ENCODE measurements at regions not wholly inside any gene's neighbourhood (a gene's known extent, or its start where the extent isn't known, plus 50 kb on each side); places are given as distances from the start of the nearest gene placed in this dataset.

- Mint-ChIP-seq H3K27me3 (no peaks in the 10 kb centered on the region), H3K27ac (no peak overlapping the region), H3K9me3 (no peaks in the 10 kb centered on the region), H3K4me1 (no peaks in the 10 kb centered on the region), H3K36me3 (no peaks in the 10 kb centered on the region), H3K4me3 (no peak overlapping the region)
- no peak for ATAC-seq
Measured at GRCh38 chr14:62071039-62071438, 308.8 kb downstream of the SNAPC1 start.

GRCh38 chr14:62076368-62076767, 314.1 kb downstream of the SNAPC1 start:
- H3K9me3 Mint-ChIP-seq, result no peaks in the 10 kb centered on the region
- peak overlapping the region; percentile 72 for H3K27ac Mint-ChIP-seq

GRCh38 chr14:62076825-62077605, 314.8 kb downstream of the SNAPC1 start:
- Mint-ChIP-seq H3K4me1 (peaks cover 52% of the 10 kb centered on the region), H3K36me3 (no peaks in the 10 kb centered on the region), H3K4me3 (no peak overlapping the region), H3K9me3 (no peaks in the 10 kb centered on the region), H3K27me3 (no peaks in the 10 kb centered on the region), H3K27ac (peak overlapping the region; percentile 72)
- ATAC-seq, result no peak

More at GRCh38 chr14:62076368-62076767, 314.1 kb downstream of the SNAPC1 start:
- no peaks in the 10 kb centered on the region for H3K27me3 Mint-ChIP-seq
- ATAC-seq, result no peak
- H3K4me1 Mint-ChIP-seq, result peaks cover 46% of the 10 kb centered on the region
- no peak overlapping the region for H3K4me3 Mint-ChIP-seq
- no peaks in the 10 kb centered on the region for H3K36me3 Mint-ChIP-seq

GRCh38 chr14:62077676-62078261, 315.5 kb downstream of the SNAPC1 start:
- H3K36me3 Mint-ChIP-seq, result no peaks in the 10 kb centered on the region
- no peaks in the 10 kb centered on the region for H3K27me3 Mint-ChIP-seq
- no peak for ATAC-seq
- peak overlapping the region; percentile 72 for H3K27ac Mint-ChIP-seq
- no peak overlapping the region for H3K4me3 Mint-ChIP-seq
- no peaks in the 10 kb centered on the region for H3K9me3 Mint-ChIP-seq
- H3K4me1 Mint-ChIP-seq, result peaks cover 60% of the 10 kb centered on the region

- no peaks in the 10 kb centered on the region for H3K27me3 Mint-ChIP-seq
- no peaks in the 10 kb centered on the region for H3K9me3 Mint-ChIP-seq
- ATAC-seq, result peak; percentile 46
- H3K4me1 Mint-ChIP-seq, result peaks cover 62% of the 10 kb centered on the region
- H3K4me3 Mint-ChIP-seq, result no peak overlapping the region
- H3K27ac Mint-ChIP-seq, result peak overlapping the region; percentile 72
- no peaks in the 10 kb centered on the region for H3K36me3 Mint-ChIP-seq
Measured at GRCh38 chr14:62079038-62079437, 316.8 kb downstream of the SNAPC1 start.

- ATAC-seq, result peak; percentile 93
- H3K27me3 Mint-ChIP-seq, result no peaks in the 10 kb centered on the region
- peak overlapping the region; percentile 61 for H3K27ac Mint-ChIP-seq
- H3K4me1 Mint-ChIP-seq, result peaks cover 62% of the 10 kb centered on the region
- peaks cover 5% of the 10 kb centered on the region for H3K9me3 Mint-ChIP-seq
- peak overlapping the region; percentile 55 for H3K4me3 Mint-ChIP-seq
- H3K36me3 Mint-ChIP-seq, result no peaks in the 10 kb centered on the region
Measured at GRCh38 chr14:62081012-62081612, 318.9 kb downstream of the SNAPC1 start.

GRCh38 chr14:62081951-62082350, 319.7 kb downstream of the SNAPC1 start:
- no peak for ATAC-seq
- Mint-ChIP-seq H3K4me1 (peaks cover 56% of the 10 kb centered on the region), H3K36me3 (peaks cover 3% of the 10 kb centered on the region), H3K9me3 (peaks cover 7% of the 10 kb centered on the region), H3K27ac (peak overlapping the region; percentile 61), H3K27me3 (no peaks in the 10 kb centered on the region), H3K4me3 (no peak overlapping the region)

- Mint-ChIP-seq H3K27ac (peak overlapping the region; percentile 15), H3K36me3 (peaks cover 5% of the 10 kb centered on the region), H3K4me3 (no peak overlapping the region), H3K9me3 (peaks cover 8% of the 10 kb centered on the region), H3K27me3 (no peaks in the 10 kb centered on the region), H3K4me1 (peaks cover 48% of the 10 kb centered on the region)
- no peak for ATAC-seq
Measured at GRCh38 chr14:62082779-62083178, 320.6 kb downstream of the SNAPC1 start.

GRCh38 chr14:62084020-62084419, 321.8 kb downstream of the SNAPC1 start:
- H3K9me3 Mint-ChIP-seq, result peaks cover 8% of the 10 kb centered on the region
- ATAC-seq, result no peak

GRCh38 chr14:62087191-62087590, 325.0 kb downstream of the SNAPC1 start:
- H3K36me3 Mint-ChIP-seq, result peaks cover 13% of the 10 kb centered on the region
- no peak overlapping the region for H3K4me3 Mint-ChIP-seq
- H3K4me1 Mint-ChIP-seq, result peaks cover 8% of the 10 kb centered on the region
- peaks cover 8% of the 10 kb centered on the region for H3K9me3 Mint-ChIP-seq
- H3K27ac Mint-ChIP-seq, result no peak overlapping the region
- ATAC-seq, result no peak
- H3K27me3 Mint-ChIP-seq, result no peaks in the 10 kb centered on the region

More at GRCh38 chr14:62084020-62084419, 321.8 kb downstream of the SNAPC1 start:
- Mint-ChIP-seq H3K4me3 (no peak overlapping the region), H3K36me3 (peaks cover 5% of the 10 kb centered on the region), H3K27ac (no peak overlapping the region), H3K4me1 (peaks cover 36% of the 10 kb centered on the region), H3K27me3 (no peaks in the 10 kb centered on the region)

- H3K27ac Mint-ChIP-seq, result no peak overlapping the region
- H3K27me3 Mint-ChIP-seq, result no peaks in the 10 kb centered on the region
- no peak for ATAC-seq
- no peaks in the 10 kb centered on the region for H3K4me1 Mint-ChIP-seq
- no peak overlapping the region for H3K4me3 Mint-ChIP-seq
- no peaks in the 10 kb centered on the region for H3K9me3 Mint-ChIP-seq
- peaks cover 7% of the 10 kb centered on the region for H3K36me3 Mint-ChIP-seq
Measured at GRCh38 chr14:62093736-62094135, 331.5 kb downstream of the SNAPC1 start.

GRCh38 chr14:62097072-62097471, 334.9 kb downstream of the SNAPC1 start:
- no peak overlapping the region for H3K4me3 Mint-ChIP-seq
- ATAC-seq, result no peak
- no peak overlapping the region for H3K27ac Mint-ChIP-seq
- H3K27me3 Mint-ChIP-seq, result no peaks in the 10 kb centered on the region
- H3K36me3 Mint-ChIP-seq, result no peaks in the 10 kb centered on the region
- no peaks in the 10 kb centered on the region for H3K4me1 Mint-ChIP-seq
- no peaks in the 10 kb centered on the region for H3K9me3 Mint-ChIP-seq

GRCh38 chr14:62097824-62098223, 335.6 kb downstream of the SNAPC1 start:
- H3K27ac Mint-ChIP-seq, result no peak overlapping the region
- ATAC-seq, result no peak
- H3K36me3 Mint-ChIP-seq, result no peaks in the 10 kb centered on the region
- H3K9me3 Mint-ChIP-seq, result no peaks in the 10 kb centered on the region
- H3K4me1 Mint-ChIP-seq, result no peaks in the 10 kb centered on the region
- no peaks in the 10 kb centered on the region for H3K27me3 Mint-ChIP-seq
- H3K4me3 Mint-ChIP-seq, result no peak overlapping the region

- H3K27ac Mint-ChIP-seq, result no peak overlapping the region
- H3K4me3 Mint-ChIP-seq, result no peak overlapping the region
Measured at GRCh38 chr14:62098357-62098756, 336.1 kb downstream of the SNAPC1 start.

GRCh38 chr14:62099091-62099490, 336.9 kb downstream of the SNAPC1 start:
- no peaks in the 10 kb centered on the region for H3K9me3 Mint-ChIP-seq
- H3K27ac Mint-ChIP-seq, result no peak overlapping the region
- no peaks in the 10 kb centered on the region for H3K36me3 Mint-ChIP-seq
- no peaks in the 10 kb centered on the region for H3K4me1 Mint-ChIP-seq
- ATAC-seq, result no peak
- H3K4me3 Mint-ChIP-seq, result no peak overlapping the region
- H3K27me3 Mint-ChIP-seq, result no peaks in the 10 kb centered on the region

More at GRCh38 chr14:62098357-62098756, 336.1 kb downstream of the SNAPC1 start:
- ATAC-seq, result no peak
- H3K9me3 Mint-ChIP-seq, result no peaks in the 10 kb centered on the region
- no peaks in the 10 kb centered on the region for H3K4me1 Mint-ChIP-seq
- H3K27me3 Mint-ChIP-seq, result no peaks in the 10 kb centered on the region
- no peaks in the 10 kb centered on the region for H3K36me3 Mint-ChIP-seq

GRCh38 chr14:62101189-62101588, 339.0 kb downstream of the SNAPC1 start:
- no peak for ATAC-seq
- H3K4me3 Mint-ChIP-seq, result no peak overlapping the region
- H3K27me3 Mint-ChIP-seq, result no peaks in the 10 kb centered on the region

More at GRCh38 chr14:62101189-62101588, 339.0 kb downstream of the SNAPC1 start:
- Mint-ChIP-seq H3K27ac (no peak overlapping the region), H3K4me1 (peaks cover 5% of the 10 kb centered on the region), H3K36me3 (no peaks in the 10 kb centered on the region), H3K9me3 (no peaks in the 10 kb centered on the region)

All from stimulated activated memory B cell treated with anti-CD40 and anti-IgM and Interleukin-4, amounts not matched to agents 10 μg/mL and 1 μg/mL and 100 μg/mL, for 72 hours (primary cell).